RPMI7951 (cell line): ENCODE measurements at regions not wholly inside any gene's neighbourhood (a gene's known extent, or its start where the extent isn't known, plus 50 kb on each side); places are given as distances from the start of the nearest gene placed in this dataset.
"Not testable (repeated sequence)": the region's sequence is repeated elsewhere in the genome, so short reads cannot be mapped to it uniquely, and the experiment has no call there.

Experiments
- DNase-seq: peaks from one replicate; pipeline ENCODE4 v3.0.0-alpha.2; 2012; ENCODE audit warnings: low read depth

GRCh38 chr13:74730556-74731331 is 596.5 kb upstream of the KLF12 start:
- no peak for DNase-seq

- DNase-seq = no peak
These were observed 592.0 kb upstream of the KLF12 start for GRCh38 chr13:74726206-74726605.

- DNase-seq = not testable (repeated sequence)
These were observed 584.1 kb upstream of the KLF12 start for GRCh38 chr13:74718232-74718842.

- no peak for DNase-seq
These were observed 581.5 kb upstream of the KLF12 start for GRCh38 chr13:74715718-74716117.

GRCh38 chr13:74710006-74710405 is 575.8 kb upstream of the KLF12 start:
- no peak for DNase-seq

- DNase-seq = no peak
These were observed 575.0 kb upstream of the KLF12 start for GRCh38 chr13:74709226-74709625.

- no peak for DNase-seq
These were observed 574.4 kb upstream of the KLF12 start for GRCh38 chr13:74708629-74709028.

GRCh38 chr13:74707291-74707690 is 573.1 kb upstream of the KLF12 start:
- DNase-seq = no peak

GRCh38 chr13:74706801-74707200 is 572.6 kb upstream of the KLF12 start:
- no peak for DNase-seq

- no peak for DNase-seq
These were observed 571.2 kb upstream of the KLF12 start for GRCh38 chr13:74705438-74705837.

- no peak for DNase-seq
These were observed 569.7 kb upstream of the KLF12 start for GRCh38 chr13:74703855-74704387.

GRCh38 chr13:74696148-74696922 is 562.1 kb upstream of the KLF12 start:
- no peak for DNase-seq

GRCh38 chr13:74695021-74695800 is 561.0 kb upstream of the KLF12 start:
- DNase-seq = no peak

- no peak for DNase-seq
These were observed 553.4 kb upstream of the KLF12 start for GRCh38 chr13:74687442-74688182.

GRCh38 chr13:74683411-74683810 is 549.2 kb upstream of the KLF12 start:
- no peak for DNase-seq

GRCh38 chr13:74682746-74683145 is 548.5 kb upstream of the KLF12 start:
- no peak for DNase-seq

GRCh38 chr13:74681891-74682290 is 547.7 kb upstream of the KLF12 start:
- no peak for DNase-seq

GRCh38 chr13:74678308-74678965 is 544.2 kb upstream of the KLF12 start:
- no peak for DNase-seq

GRCh38 chr13:74675972-74676371 is 541.8 kb upstream of the KLF12 start:
- no peak for DNase-seq

- DNase-seq = no peak
These were observed 541.0 kb upstream of the KLF12 start for GRCh38 chr13:74675182-74675581.
